Right ventricle myocardium inferior (tissue), 1 donor: ENCODE measurements at regions not wholly inside any gene's neighbourhood (a gene's known extent, or its start where the extent isn't known, plus 50 kb on each side); places are given as distances from the start of the nearest gene placed in this dataset.
A peak's percentile ranks its signal among the peaks of the same experiment; 100 is the strongest.

Experiments
- ATAC-seq: fragments of 200-7000 bp; cut with Tn5 transposase; one replicate; pipeline ENCODE4 v1.9.1; 2020; ENCODE audit warnings: mild to moderate bottlenecking, moderate library complexity
- DNase-seq: peaks from one replicate; pipeline ENCODE4 v3.0.0; 2021; ENCODE audit errors: missing footprints
- intact Hi-C: fragments of 100-400 bp; cut with DNase I; formaldehyde crosslinking; loops from one replicate; pipeline ENCODE4 v1.11.0; 2022
- donor health status: DM: no; HTN: yes; CAD: no; lungs with severe emphysema.

DNA sequence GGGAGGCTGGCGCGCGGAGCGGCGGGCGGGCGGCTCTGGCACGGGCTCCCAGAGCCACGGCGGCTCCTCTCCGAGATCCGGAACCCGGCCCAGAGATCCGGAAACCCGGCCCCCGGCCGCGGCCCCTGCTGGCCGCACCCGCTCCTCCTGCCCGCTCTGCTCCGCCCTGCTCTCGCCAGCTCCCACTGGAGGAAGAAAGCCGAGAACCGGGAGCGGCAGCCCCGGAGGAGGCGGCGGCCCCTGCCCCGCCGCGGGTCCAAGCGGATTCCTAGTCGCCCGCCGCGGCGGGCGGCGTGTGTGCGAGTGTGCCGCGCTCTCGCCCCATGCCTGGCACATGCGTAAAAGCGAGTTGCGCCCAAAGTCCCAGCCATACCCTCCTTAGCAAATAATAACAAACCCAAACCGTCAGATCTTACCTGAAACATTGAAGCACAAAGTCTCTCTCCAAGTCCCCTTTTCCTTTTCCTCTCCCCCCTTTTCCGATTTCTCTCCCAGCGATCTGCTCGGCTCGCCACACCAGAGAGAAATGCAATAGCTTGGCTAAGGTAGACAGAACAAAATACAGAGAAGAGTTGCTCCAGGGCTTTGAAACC, 108.7 kb upstream of the KCTD1 start:
- DNase-seq = peak; percentile 90
- intact Hi-C loops = no loop called here
- ATAC-seq = peak; percentile 93

DNA sequence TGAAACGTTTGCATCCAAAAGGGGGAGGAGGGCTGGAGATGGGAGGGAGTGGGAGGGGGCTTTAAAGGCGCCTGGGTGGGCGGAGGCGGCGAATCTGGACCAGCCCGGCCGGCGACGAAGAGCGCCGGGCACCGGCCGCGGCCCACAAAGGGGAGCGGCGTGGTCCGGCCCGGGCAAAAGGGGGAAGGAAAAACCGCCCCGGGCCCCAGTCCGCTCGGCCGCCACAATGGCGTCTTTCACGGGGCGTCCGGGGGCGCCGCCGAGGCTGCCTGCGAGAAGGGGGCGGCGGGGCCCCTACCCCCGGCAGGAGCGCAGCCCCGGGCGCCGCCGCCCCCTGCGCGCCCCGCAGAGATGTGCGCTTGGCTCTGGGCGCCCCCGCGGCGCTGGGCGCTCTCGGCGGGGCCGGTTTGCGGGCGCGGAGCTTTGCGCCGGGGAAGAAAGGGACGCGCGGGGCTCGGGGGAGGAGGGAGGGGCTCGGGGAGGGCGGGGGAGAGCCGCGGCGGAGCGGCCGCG, 108.1 kb upstream of the KCTD1 start:
- intact Hi-C loops = no loop called here
- no peak for DNase-seq
- ATAC-seq = peak; percentile 20

DNA sequence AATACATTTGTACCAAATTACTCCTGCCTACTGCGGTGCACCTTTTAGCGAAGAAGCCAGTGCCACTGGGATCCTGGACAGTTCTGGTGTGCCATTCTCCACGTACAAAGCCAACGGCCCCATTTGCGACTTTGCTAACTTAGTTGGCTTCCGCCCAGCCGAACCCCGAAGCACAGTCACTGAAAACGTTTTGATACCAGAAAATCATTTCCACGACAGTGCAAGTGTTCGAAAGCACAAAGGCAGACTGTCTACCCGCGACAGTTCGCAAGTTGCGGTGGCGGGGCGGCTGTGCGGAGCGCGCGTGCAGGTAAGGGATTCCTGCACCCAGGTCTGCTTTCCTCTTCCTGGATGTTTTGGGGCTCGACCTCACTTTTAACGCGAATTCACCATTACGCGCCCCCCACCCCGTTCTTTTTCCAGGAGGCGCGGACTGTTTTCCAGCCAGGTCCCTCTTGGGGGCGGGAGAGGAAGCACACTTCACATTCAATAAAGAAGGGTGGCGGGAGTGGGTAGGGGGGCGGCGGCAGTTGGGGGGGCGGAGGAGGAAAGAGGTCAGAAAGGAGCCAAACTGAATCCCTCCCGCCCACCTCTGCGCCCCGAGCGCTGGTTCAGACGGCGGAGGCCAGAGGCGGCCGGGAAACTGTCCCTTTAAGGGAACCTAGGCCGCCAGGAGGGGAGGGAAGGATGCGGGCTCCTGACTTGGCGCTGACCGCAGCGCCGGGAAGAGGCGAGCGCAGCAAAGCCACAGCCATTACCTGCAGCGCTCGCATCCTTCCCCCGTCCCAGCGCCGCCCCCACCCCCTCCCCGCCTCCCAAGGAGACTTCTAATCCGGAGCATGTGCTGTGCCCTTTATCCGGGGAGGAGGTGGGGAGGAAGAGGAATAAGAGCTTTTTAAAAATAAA, 107.4 kb upstream of the KCTD1 start:
- intact Hi-C loops = no loop called here
- peak; percentile 84 for DNase-seq
- peak; percentile 81 for ATAC-seq

DNA sequence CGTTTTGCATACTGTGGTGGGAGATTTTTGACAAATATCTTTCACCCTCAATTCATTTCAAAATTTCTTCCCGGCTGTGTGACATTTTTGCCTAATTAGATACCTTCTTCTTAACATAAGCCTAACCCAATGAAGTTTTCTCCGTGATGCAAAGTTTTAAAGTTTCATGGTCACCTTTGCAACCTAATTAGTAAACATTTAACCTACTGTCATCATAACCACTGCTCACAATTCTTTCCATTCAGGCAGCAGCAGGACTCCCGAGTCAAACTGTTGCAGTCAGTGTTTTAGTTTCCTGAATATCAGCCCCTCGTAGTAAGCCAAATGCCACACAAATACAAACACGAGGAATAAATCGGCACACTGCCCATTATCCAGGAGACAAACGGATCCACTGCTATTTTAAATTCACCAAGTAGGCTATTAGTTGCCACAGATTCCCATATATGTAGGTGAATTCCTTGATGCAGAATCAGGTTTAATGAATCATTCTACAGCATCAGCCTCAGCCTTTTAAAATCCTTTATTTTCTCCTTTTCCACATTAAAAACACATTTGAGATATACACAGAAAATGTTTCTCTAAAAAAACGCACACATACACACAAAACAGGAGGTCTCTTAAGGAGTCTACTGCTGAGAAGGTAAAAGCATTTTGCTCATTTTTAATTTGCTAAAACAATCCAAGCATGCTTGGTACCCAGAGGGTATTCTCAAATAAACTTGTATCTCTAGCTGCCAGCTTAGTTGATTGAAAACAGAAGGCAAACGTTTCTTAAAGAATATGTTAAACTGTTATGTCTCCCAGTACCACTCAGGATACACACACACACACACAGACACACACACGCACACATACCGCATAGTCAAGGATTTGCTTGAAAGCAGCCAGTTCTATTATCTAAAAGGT, 106.5 kb upstream of the KCTD1 start:
- DNase-seq (no peak), ATAC-seq (no peak)
- intact Hi-C loops = no loop called here

DNA sequence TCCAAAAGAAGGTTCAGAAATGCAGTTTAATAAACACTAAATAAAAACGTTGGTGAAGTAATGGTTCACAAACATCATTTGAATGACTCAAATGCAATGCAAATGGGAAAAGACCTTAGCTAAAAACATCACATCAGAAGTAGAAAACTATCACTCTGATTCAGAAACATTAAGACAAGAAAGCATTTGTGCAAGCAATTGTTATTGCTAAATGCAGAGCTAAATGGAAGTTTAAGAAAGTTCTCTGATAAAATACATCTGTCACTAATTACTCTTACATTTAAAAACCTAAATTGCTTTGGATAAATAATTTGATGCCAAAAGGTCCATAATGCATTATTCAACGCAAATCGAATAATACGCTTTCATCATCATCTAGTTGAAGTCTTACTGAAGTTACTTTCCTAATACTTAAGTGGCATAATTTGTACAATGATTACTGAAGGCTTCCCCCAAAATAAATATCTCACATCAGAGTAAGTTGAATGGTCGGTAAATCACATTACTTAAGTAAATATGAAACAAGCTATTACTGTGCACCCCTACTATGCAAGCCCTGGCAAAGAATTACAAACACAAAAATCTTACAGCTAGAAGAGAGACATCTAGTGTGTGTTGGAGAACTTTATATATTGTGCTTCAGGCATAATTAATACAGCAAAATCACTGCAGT, 105.7 kb upstream of the KCTD1 start:
- intact Hi-C loops = no loop called here
- no peak for DNase-seq
- ATAC-seq = no peak

DNA sequence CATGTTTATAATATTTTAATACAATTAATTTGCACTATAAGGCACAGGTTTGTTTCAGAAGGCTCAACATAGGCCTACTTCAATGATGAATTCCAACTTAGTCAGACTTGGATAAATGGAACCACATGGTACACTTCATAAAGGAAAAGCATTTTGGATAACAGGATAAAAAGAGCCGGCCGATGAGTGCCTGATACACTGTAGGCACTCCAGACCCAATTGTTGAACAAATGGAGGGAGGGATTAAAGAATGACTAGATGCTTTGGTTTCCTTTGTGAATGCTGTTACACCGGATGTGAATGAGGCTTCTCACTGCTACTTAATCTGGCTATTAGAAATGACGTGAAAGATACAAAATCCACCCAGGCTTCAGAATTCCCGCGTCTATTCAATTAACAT, 104.1 kb upstream of the KCTD1 start:
- no peak for ATAC-seq
- DNase-seq = no peak
- intact Hi-C loops = no loop called here

DNA sequence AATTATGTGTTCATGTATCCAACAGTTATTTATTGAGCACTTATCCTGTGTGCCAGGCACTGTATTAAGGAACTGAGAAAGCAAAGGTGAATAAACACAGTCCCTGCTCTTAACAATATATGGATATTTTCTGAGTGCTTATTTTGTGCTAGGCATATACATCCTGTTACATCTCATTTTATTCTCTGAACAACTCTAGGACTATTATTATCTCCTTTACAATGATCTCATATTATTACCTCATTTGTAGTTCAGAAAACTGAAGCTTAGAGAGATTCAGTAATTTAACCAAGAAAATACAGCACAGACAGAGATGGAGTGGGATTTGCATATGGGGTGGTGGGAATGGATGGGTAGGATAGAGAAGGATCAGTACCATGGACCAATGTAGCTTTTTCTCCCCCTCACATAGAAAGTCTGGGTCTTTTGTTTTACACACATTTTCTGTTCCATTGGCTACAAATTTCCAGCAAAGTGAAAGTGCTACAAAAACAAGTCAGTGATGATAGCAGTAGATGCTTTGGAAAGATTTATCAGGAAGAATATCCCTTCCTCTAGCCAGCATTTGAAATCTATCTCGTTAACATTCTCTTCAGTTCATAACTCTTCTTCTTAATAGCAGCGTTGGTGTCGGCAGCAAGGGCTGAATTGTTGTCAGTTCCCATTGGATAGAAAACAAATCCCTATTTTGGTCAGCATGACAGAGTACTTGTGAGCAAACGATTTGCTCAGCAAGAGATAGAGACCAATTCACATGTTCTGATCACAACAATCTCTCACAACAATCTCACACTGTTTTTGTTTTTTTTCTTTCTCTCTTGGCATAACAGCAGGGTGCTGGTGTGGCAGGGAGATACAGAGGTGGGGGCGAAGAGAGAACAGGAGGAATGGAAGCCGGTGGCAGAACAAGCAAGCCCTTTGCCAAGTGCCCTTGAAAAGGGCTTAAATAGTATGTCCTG, 102.2 kb upstream of the KCTD1 start:
- peak; percentile 65 for ATAC-seq
- DNase-seq = no peak
- intact Hi-C loops = no loop called here

DNA sequence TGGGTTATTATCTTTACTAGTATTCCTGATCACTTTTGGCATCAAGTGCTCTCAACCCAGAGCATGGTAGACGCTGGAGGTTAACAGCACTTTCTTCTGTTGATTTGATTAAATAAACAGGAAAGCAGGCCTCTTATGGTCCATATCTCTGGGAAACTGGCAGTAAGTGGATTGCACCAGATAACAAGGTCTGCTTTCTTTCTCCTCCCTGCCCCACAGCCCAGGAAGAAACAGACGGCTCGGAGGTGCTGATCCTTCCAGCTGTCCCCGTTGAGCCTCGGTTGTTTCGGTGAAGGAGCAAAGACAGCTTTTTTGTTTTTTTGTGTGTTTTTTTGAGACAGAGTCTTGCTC, 100.8 kb upstream of the KCTD1 start:
- ATAC-seq = no peak
- intact Hi-C loops = loop anchor here (2.0 to 10.0 kb wide), 2 partner anchors 100 to 244 kb away; partner anchors contain the start of gene KCTD1
- no peak for DNase-seq

DNA sequence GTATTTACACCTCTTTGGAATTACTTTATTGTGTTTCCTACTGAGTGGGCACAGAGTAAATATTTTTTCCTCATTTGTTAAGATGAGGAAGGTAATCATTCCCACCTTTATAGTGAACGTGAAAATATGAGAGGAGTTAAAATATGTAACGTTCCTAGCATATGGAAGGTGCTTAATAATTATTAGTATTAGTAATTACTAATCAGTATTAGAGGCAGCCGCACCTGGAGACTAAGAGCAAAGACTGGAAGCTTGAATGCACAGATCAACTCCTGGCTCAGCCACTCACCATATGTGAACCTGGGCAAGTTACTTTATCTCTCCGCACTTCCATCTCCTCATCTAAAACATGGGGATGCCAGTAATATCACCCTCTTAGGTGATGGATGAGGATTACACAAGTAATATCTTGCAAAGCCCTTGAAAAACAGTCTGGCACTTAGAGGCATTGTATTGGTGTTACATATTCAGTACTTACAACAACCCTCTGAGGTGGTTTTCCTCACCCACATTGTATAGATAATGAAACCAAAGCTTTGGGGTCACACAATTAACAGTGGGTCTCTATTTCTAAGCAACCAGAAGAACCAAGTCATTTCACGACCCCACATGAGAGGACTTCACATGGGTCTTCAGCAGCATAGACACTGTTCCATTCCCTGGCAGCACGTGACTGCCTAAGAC, 100.3 kb upstream of the KCTD1 start:
- no peak for ATAC-seq
- no peak for DNase-seq
- intact Hi-C loops = loop anchor here (2.0 to 10.0 kb wide), 2 partner anchors 100 to 244 kb away; partner anchors contain the start of gene KCTD1

DNA sequence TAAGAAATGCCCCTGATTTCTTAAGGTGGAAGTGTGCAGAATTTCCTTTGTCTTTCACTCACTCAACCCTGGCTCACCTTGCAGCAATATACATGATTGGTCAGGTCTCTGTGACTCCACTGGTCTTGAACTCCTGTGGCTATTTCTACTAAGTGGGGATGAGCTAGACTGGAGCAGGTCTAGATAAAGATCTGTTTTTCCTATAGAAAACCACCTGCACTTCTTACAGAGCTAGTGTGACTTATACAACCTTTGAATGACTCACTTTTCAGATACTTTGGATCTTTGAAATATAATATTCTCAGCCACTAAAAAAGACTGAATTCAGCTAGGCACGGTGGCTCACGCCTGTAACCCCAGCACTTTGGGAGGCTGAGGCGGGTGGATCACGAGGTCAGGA, 98.5 kb upstream of the KCTD1 start:
- no peak for ATAC-seq
- intact Hi-C loops = loop anchor here (10.0 kb wide), 1 partner anchor 242 kb away; no protein-coding TSS in a partner anchor
- no peak for DNase-seq

DNA sequence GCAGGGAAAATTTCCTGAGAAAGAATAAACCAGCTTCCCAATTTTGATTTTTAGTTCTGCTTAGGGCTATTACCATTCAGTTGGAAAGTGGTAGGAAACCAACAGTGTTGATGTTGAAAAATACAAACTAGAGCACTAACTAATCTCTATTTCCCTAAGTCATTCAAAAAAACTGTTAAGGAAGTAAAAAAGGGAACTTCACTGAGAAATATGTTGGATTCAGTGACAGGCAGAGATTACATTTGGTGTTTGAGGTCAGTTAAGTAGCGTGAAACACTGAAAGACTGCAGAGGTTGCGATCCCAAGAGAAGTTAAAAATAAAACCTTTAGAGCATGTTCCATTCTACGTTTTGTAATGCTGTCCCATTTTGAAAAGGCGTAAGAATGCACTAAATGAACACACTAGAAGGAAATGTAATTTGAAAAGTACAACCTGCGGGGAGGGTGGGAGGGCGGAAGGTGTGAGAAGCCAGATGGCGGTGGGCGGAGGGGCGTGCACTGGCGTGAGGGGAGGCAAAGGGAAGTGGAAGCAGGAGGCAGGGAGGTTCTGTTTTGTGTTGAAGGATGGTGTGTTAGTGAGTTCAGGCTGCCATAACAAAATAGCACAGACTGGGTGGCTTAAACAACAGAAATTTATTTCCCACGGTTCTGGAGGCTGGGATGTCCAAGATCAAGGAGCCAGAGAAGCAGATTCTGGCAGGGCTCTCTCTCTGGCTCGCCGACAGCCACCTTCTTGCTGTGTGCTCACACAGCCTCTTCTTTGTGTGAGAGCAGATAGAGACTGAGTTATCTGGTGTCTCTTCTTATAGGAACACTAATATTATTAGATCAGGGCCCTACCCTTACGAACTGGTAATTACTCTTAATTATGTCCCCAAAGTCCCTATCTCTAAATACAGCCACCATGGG, 94.3 kb upstream of the KCTD1 start:
- ATAC-seq (no peak), DNase-seq (no peak)
- intact Hi-C loops = loop anchor here (10.0 kb wide), 1 partner anchor 238 kb away; no protein-coding TSS in a partner anchor

DNA sequence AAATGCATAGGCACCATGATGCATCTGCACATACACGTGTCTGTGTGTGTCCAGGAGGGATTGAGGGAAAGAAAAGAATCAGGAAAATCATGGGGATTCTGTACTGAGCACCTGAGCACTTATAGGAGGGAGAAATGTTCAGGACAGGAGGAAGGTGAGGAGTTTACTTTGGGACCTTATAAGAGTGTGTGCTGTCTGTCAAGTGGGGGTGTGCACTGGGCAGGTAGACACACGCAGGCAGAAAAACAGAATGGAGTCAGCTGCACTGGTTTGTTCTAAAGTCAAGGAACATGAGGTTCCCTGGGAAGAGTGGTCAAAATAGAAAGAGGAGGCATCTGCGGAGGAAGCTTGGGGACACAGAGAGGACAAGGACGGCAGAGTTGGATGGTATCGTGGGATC, 92.2 kb upstream of the KCTD1 start:
- DNase-seq (no peak), ATAC-seq (no peak)
- intact Hi-C loops = loop anchor here (10.0 kb wide), 1 partner anchor 236 kb away; no protein-coding TSS in a partner anchor

DNA sequence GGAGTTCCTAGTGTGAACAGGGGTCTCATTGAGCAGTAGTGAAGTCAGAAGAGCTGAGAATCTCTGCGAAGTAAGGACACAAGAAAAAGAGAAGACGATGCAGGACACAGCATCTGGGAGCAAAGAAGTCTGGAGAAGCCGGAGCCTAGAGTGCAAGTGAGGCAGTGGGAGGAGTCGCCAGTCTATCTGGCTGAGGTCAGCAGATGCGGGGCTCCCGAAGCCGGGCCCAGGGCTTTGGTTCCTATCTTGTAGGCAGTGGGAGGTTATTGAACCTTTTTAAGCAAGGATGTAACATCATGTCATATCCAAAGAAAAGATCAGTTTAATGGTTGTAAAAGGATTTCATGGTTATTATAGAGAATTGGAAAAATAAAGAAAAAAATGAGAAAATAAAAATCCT, 90.8 kb upstream of the KCTD1 start:
- intact Hi-C loops = no loop called here
- DNase-seq (no peak), ATAC-seq (no peak)

DNA sequence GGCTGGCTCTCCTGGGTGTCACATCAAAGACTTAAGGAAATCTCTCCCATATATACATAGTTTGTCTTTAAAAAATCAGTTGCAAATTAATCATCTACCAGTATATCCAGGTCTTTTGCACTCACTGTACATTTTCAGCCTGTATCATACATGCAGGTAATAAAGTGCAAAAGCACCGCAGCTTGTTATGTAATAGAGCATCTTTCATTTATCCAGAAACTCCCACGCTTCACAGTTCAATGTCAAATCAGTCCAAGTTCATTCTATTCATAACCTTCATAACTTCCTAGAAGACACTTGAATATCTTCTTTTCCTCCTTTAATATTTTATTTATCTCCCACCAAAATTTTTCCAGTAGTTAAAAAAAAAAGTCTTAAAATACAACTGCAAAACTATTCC, 89.6 kb upstream of the KCTD1 start:
- no peak for DNase-seq
- intact Hi-C loops = no loop called here
- ATAC-seq = no peak

DNA sequence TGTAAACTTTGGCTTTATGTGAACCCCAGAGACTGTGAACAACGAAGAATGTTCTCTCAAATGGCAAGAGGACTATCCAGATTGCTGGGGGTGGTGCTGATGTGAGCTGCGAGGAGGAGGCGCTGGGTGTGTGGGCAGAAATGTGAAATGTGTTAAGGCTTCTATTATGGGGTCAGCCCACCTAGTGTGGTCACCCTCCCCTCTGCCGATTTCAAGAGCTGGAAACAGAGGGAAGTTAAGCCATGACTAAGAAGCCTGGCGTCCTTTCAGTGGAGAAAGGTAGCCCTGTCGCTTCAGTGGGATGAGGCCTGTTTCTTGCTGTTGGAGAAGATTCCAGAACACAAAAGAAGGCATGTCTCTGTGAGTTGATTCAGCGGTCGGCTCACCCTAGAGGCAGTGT, 89.0 kb upstream of the KCTD1 start:
- ATAC-seq (no peak), DNase-seq (no peak)
- intact Hi-C loops = no loop called here

DNA sequence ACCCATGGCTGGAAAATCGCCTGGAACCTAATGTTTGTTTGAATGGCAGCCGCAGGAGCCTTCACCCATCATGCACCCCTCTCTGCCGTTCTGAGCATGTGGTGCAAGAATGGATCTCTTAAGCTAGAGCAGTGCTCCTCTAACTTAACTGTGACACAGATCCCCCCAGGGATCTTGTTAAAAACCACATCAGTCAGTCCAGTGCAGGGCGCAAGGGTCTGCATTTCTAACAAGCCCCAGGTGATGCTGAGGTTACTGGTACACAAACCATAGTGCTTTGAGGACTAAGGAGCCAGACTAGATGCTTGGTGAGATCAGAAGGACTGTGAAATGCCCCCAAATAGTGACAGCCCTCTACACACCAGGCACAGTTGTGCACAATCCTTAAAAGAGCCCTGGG, 87.1 kb upstream of the KCTD1 start:
- intact Hi-C loops = no loop called here
- DNase-seq (no peak), ATAC-seq (no peak)
